Fibroblast of skin of left quadriceps (primary cell): ENCODE measurements at regions not wholly inside any gene's neighbourhood (a gene's known extent, or its start where the extent isn't known, plus 50 kb on each side); places are given as distances from the start of the nearest gene placed in this dataset.
"Not testable (repeated sequence)": the region's sequence is repeated elsewhere in the genome, so short reads cannot be mapped to it uniquely, and the experiment has no call there.

Experiments used
- DNase-seq, 2 experiments: peaks; one replicate each; pipeline ENCODE4 v3.0.0-alpha.2; 2013; ENCODE audit warnings: low read depth in 2 of 2

DNA sequence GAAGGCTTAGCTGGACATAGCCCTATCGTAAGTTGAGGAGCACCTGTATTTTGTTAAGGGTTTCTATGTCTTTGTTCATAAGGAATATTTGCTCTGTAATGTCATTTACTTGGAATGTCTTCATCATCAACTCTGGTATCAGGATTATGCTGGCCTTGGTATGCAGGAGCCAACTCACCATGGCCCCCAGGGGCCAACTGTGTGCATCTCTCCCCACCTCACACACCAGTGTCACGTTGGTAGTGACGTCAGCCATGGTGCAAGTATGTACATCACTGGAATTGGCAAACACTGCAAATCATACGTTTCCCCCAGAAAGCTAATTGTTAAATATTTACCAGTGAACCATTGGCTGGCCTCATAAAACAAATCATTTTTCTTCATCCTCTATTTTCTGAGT is 70.8 kb downstream of the YTHDF1 start:
- DNase-seq, result no peak

DNA sequence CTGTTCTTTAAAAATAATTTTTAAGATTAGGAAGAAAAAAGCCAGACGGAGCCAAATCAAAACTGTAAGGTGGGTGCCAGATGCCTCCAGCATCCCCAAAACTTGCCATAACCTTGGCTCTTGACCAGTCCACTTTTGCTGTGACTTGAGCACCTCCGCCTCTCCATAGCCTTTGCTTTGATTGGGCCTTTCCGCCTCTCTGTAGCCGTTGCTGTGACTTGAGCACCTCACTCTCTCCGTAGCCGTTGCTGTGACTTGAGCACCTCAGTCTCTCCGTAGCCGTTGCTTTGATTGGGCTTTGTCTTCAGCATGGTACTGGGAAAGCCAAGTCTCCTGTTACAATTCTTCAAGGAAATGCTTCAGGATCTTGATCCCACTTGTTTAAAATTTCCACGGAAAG is 73.0 kb downstream of the YTHDF1 start:
- no peak for DNase-seq

DNA sequence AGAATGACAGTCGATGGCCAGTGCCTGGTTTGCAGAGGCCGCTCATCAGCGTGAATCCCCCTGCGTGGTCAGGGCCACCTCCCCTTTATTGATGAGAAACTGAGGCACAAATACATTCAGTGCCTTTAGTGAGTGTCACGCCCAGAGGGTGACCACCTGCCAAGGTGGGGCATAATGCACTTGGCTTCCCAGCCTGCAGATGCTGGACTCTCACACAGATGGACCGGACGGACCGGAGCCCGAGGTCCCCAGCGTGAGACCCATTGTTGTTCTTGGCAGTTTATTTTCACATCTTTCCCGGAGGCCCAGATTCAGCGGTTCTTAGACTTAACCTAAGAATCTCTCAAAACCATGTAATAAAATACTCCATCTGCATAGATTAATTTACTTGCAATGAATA is 74.4 kb downstream of the YTHDF1 start:
- DNase-seq, result no peak

DNA sequence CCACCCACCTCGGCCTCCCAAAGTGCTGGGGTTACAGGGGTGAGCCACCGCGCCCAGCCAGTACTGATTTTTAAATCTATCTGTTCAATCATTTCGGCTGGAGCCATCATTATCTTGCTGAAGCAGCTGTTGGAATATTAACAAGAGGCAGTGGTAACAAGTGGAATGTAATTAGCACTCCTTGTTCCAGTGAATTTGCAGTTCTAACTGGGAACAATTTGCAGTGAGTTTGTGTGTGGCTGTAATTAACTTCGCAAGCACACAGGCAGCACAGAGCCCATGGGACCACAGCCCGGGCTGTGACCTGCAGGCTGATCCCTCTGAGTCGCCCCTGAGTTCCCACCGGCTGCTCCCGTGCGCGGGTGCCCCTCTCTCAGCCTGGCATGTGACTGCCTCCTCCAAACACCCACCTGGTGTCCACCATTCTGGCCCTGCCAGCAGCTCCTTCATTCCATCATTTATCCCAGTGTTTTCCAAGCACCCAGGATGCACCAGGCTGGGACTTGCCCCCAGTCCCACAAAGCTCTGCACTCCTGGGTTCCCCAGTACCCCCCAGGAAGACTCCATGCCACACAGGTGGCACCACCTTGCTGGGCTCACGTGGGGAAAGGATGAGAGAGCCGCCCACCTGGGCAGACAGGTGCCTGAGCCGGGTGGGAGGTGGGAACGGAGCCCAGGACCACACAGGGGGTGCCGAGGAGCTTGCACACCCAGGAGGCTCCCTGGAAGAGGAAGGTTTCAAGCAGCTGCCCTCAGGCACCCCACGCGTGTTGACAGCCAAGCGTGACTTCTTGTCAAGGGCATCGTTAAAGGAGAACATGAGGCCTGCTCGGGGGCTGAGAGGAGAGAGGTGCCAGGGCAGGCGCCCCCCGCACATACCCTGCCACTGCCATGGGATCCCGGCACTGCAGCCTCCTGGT is 75.2 kb downstream of the YTHDF1 start:
- DNase-seq, result no peak

DNA sequence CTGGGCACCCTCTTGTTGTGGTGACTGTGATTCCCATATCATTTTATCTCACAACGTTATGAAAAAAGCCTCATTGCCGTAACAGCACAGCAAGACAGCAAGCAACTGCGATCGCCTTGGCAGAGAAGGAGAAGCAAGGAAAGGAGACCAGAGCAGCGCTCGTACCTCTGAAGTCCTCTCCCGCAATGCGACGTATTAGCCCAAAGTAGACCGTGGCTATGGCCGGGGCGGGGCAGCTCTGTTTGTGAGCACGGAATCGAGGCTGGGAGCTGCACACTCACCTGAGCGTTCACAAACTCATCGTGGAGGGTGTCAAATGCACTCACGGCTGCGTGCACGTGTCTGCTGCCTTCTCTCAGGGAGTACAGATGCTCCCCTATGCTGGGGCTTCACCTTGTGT is 76.1 kb downstream of the YTHDF1 start:
- DNase-seq, result no peak

DNA sequence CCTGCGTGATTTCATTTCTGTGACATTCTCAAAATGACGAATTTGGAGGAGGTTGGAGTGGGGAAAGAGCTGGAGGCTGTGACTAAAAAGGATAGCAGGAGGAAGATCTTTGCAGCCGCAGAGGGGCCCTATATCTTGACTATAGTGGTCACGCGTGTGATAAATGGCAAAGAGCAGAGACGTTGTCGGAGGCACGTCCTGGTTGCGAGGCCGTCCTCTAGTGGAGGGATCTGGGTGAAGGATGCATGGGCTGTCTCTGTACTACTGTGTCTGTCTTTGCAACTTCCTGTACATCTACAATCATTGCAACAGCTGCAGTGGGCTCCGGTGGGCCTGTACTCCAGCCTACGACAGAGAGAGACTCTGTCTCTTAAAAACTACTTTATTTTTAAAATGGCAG is 76.6 kb downstream of the YTHDF1 start:
- DNase-seq, result no peak

DNA sequence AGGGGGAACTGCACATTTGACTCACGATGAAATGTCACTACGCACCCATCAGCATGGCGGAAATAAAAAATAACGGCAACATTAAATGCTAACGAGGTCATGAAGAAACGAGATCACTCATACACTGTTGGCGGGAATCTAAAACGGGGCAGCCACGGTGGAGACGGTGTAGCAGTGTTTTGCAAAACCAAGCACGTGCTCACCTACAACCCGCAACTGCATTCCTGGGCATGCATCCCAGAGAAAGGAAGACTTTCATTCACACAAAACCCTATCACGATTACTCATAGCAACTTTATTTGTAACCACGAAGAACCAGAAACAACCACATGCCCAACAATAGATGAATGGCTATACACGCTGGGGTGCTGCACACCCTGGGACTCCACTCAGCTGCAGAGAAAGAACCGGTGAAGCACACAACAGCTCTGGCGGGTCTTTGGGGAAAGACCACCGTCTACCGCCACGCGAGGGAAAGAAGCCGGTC is 77.0 kb downstream of the YTHDF1 start:
- DNase-seq, result no peak

DNA sequence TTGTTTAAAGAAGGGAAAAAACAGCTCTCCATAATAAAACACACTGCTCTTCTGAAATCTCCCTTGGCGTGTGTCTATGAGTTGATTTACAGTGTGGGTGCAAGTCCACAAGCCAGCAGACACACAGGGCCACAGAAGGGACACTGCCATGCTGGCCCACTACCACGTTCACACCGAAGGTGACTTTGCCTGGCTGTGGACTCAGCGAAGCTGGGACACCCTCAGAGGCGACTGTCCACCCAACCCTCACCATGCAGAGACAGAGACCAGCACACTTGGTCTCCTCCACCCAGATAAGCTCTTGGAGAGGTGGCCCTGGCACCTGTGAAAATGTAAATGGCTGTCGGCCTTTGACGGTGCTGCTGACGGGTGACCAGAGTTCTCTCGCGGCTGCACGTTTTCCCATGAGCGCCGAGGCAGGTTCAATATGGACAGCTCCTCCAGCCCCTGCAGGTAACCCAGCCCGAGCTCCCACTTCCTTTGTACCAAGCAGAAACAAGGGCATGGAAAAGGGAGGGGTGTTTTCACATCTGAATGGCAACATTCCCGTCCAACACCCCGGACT is 78.0 kb downstream of the YTHDF1 start:
- no peak for DNase-seq

DNA sequence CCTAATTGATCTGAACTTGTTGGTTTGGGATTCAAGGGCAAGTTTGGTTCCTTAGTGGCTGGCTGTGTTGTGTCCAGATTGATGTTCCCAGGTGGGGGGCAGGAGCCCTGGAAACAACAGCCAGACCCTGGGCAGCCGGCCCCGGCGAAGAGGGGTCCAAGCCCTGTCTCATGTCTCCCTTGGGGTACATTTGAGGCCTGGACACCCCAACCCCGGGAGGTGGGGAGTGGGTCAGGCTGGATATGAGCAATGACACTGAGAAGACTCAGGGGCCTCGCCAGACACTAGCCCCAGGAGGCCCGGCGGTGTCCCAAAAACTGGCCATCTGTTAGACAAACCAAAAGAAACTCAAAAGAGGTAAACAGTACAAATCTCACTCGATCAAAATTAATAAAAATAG is 79.6 kb downstream of the YTHDF1 start:
- DNase-seq, result no peak

DNA sequence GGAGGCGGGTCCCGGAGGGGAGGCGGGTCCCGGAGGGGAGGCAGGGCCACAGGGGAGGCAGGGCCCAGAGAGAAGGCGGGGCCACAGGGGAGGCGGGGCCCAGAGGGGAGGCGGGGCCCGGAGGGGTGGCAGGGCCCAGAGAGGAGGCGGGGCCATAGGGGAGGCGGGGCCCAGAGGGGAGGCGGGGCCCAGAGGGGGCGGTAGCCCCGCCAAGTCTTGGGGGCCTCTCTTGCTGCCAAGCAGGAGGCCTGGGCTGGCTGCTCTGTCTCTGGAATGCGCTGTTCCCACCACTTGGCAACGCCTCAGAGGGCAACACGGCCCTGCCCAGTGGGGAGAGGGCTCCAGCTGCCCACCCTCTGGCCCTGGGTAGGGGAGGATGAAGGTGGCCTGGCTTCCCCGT is 80.5 kb downstream of the YTHDF1 start:
- no peak for DNase-seq

DNA sequence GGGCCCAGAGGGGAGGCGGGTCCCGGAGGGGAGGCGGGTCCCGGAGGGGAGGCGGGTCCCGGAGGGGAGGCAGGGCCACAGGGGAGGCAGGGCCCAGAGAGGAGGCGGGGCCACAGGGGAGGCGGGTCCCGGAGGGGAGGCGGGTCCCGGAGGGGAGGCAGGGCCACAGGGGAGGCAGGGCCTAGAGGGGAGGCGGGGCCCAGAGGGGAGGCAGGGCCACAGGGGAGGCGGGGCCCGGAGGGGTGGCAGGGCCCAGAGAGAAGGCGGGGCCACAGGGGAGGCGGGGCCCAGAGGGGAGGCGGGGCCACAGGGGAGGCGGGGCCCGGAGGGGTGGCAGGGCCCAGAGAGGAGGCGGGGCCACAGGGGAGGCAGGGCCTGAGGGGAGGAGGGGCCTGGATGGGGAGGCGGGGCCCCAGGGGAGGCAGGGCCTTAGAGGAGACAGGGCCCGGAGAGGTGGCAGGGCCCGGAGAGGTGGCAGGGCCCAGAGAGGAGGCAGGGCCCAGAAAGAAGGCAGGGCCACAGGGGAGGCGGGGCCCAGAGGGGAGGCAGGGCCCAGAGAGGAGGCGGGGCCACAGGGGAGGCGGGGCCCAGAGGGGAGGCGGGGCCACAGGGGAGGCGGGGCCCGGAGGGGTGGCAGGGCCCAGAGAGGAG is 81.1 kb downstream of the YTHDF1 start:
- DNase-seq, result not testable (repeated sequence)

DNA sequence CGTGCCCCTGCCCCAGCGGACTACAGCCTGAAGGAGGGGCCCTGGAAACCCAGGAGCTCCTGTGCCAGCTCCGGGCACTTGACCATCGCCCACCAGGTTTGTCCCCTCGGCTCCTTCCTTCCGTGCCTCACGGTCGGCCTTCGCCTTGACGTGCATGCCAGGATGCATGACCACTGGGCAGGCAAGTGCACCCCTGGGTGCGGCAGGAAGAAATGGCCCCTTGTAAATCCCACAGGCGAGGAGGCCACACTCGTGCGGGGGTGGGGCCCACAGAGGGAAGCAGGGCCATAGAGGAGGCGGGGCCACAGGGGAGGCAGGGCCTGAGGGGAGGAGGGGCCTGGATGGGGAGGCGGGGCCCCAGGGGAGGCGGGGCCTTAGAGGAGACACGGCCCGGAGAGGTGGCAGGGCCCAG is 81.7 kb downstream of the YTHDF1 start:
- no peak for DNase-seq

DNA sequence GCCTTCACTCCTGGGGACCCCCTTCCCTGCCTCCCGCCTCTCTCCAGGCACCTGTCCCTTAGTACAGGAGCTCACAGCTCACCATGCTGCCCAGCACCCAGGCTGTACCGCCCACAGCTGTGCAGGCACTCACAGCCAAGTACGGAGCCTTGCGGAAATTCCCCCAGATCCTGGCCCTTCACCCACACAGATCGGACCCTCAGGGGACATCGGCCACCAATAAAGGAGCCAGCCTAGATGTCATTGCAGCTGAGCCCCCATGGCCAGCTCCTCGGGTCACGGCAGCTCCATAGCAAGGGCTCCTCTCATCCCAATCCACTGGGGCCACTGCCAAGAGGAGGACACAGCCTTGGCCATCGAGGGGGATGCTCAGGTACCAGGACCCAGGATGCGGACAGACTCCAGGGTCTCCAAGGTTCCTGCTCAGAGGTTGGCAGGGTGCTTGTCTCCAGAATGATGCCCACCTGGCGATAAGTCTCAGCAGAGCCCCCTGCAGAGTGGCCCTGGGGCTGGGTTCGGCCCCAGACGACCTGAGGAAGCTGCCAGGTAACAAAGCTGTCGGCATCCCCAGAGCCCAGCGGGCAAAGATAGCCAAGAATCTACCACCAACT is 82.3 kb downstream of the YTHDF1 start:
- no peak for DNase-seq

DNA sequence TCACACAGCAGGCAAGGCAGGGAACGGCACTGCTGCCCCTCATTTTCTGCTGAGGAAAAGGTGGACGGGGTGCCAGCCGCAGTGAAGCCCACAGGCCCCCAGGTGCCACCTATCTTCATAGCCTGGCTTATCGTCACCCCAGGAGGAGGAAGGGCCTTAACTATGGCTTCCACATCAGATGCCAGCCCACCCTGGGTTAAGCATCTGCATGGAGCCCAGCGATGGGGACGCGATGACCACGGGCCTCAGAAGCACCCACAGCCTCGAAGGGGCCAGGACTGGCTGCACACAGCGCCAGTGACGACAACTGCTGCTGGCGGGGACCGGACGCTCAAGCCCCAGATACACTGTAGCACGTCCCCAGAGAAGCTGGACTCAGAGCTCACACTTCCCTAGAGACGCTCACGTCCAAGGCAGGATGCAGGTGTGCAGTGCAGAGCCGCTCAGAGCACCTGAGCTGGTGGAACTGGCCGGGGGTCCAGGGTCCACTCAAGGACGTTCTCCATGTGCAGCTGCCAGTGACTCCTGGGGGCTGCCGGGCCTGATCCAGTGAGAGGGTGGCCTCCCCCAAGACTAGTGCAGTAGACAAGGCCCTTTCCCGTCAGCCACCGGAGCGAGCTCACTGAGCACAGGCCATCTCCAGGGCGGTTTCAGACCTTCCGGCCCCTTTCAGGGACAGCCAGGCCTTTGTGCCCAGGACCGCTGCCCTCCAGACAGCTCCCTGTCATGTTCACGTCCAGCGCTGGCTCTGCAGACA is 83.0 kb downstream of the YTHDF1 start:
- no peak for DNase-seq

DNA sequence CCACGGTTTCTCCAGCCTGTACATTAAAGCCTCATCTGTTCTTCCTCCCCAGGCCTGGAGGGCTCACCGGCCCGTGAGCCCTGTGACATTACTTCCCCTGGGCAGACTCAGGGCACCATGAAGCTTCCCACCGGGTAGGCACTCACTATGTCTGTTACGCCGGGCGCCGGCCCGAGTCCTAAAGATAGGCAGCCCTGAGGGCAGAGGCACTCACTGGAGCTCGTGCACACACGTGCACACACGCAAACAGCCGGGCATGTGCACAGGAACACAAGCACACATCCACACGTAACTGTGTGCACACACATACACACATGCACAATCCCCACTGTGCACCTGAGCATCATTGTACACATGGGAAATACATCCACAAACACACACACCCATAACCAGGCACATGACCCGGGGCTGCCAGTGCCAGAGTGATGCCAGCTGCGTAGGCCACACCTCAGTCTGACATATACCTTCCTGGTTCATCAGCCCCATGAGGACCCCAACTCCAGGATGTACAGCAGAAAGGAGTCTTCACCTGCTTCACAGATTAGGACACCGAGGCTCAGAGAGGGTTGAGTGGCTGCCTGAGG is 83.7 kb downstream of the YTHDF1 start:
- no peak for DNase-seq

DNA sequence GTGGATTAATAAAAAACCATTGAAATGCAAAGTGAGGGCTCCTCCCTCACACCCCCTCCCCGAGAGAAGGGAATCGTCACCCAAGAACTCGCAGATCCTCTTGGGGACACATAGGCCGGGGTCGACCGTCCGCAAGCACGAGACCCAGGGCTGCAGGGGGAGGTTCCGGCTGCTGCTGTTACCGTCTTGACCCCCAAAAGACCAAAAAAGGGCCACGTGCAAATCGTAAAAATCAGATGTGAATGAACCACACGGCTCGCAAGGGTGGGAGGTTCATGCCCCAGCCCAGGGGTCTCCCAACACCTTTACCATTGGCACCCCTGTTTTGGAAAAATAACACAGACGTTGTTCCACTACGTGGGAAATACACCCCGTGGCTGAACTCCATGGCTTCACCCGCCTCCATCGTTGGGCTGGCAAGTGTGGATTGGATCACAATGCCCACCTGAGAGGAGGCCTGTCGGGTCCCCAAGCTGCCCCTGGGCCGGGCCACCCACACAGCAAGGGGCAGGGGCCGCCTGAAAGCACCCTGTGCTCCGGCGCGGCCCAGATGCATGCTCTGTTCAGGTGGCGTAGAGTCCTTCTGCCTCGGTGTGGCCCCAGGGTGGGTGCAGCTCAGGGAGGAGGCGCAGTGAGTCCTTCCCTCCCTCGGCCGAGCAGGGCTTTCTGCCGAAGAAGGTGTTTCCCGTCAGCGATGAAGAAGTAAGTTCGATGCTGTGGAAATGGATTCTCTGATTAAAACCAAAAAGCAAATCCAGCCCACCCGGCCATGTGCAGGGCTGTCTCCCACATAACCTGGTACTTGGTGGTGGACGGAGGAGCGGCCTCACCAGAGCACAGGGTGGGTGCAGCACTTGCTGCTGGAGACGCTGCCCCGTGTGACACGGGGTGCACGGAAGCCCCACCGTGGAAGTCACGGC is 85.0 kb downstream of the YTHDF1 start:
- no peak for DNase-seq

DNA sequence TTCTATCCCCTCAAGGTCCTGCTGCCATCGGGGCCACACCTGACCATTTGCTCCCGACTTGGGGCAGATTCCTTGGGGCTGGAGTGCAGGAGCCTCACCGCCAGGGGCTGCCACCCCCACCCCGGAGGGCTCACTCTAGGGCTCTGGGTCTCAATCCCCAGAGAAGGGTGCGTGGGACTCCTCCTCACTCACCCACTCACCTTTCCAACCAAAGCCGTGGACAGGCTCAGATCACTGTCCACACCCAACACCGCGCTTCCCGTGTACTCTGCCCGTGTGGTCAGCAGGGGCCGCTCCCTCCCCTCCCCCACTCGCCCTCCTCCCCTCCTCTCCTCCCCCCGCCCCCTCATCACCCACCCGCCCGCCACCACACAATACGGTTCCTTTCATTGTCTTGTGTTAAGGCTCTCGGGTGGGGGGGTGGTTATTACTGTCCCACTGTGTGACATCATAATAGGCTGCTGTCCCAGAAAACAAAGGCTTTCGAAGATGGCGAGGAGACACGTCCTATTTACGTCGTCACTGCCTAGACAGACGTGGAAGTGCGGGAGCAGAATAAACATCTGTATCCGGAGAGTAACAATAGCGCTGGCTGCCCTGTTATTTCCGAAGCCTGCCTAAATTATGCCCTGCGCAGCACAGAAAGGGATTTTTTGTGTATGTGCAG is 85.8 kb downstream of the YTHDF1 start:
- no peak for DNase-seq

DNA sequence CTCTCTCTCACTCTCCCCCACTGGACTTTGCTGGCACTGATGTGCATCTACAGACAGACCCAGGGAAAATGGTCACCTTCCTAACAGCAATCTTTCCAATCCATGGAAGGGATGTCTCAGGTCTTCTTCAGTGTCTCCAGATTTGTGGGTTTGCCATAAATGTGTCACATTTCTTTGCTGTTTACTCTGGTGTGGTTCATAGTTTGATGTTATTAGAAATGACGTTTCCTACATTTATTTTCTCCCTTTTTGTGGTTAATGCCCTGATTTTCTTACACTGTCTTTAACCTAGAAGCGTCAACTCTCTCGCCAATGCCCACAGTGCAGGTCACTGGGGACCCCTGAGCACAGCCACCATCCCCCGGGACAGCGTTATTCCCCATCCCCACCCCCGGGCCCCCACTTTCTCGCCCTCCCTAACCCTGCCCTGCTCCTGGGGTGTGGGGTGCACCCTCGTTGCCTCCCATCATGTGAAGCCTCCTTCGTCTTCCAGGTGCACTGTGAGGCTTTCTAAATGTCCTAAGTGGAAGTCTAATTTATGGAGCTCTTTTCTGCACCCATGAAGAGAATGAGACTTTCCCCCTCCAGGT is 86.5 kb downstream of the YTHDF1 start:
- DNase-seq, result no peak

DNA sequence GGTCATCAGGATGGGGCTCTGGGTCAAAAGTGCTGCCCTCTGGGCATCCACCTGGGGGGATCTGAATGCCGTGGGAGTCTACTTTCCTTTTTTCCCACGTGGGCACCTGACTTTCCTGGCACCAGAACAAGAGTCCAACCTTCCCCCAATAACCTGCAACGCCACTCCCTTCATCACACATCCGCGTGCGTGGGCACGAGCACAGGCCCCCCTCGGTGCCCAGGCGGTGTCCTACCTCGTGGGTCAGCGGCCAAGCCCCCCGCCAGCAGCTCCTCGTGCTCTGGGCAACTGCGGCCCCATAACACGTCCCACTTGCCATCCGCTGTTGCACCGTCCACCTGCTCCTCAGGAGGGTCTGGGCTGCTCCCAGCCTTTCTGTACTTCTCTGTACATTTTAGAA is 87.0 kb downstream of the YTHDF1 start:
- no peak for DNase-seq
